HG02610 (cell line): ENCODE measurements at regions not wholly inside any gene's neighbourhood (a gene's known extent, or its start where the extent isn't known, plus 50 kb on each side); places are given as distances from the start of the nearest gene placed in this dataset.

ENCODE experiments used
- ATAC-seq: cut with Tn5 transposase; IDR thresholded peaks from one replicate; pipeline ENCODE4 v1.9.1; 2021; ENCODE audit warnings: mild to moderate bottlenecking, moderate library complexity; ENCODE audit not compliant: unreplicated experiment

DNA sequence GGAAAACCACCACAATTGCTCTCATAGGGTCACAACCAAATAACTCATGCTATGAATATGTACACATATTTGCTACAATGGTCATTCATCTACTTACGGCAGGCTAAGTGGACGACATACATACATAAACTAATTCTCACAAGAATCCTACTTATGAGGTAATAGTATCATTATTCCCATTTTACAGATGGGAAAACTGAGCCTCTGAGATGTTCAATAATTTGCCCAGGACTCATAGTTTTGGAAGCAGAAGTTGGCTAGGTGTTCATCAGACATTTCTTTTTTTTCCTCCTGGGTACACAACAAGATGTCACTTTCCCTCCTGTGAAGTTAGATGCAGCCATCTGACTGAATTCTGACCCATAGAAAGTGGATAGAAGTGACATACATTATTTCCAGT is 89.0 kb upstream of the PKDCC start:
- ATAC-seq: no peak

DNA sequence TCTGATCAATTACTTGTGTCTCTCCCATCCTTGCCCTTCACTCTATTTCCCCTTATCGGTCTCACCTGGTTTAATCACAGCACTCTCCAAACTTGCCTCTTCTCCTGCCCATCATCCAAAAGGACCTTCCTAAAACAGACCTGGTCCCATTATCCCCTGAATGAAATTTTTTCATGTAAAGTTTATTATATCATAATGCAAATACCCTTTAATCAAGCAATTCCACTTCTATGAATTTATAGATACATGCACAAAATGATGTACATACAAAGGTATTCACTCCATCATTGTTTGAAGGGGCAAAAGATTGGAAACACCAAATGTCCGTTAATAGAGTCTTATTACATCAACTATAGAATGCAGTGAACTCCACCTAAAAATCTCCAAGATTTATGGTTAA is 88.1 kb upstream of the PKDCC start:
- no peak for ATAC-seq

DNA sequence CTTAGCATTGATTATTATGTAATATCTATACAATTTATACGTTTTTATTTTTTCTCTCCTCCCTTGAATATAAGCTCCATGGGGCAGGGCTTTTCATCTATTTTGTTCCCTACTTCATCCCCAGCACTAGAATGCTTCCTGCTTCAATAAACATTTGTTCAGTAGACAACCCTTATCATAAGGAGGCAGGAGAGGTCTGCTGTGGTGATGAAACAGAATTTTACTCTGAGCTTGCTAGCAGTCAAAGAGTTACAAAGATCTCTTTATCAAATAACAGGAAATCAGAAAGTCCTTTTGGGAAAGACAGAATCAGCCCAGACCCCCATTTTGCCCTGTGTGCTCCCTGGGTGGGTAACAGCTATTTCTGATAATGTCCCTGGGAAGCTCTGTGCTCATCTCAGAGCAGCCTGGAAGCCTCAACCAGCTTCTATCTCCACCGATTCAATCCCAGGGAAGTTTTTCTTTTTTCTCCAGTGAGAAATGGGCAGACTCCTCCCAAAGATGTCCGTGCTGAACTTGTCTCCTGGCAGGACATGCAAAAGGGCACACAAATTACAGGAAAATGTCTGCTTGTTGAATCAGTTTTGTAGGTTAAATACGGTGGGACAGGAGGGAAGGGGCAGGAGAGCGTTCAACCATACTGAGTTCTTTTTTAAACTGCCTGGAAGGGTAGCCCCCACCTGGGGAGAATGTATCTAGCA is 84.7 kb upstream of the PKDCC start:
- ATAC-seq: no peak

DNA sequence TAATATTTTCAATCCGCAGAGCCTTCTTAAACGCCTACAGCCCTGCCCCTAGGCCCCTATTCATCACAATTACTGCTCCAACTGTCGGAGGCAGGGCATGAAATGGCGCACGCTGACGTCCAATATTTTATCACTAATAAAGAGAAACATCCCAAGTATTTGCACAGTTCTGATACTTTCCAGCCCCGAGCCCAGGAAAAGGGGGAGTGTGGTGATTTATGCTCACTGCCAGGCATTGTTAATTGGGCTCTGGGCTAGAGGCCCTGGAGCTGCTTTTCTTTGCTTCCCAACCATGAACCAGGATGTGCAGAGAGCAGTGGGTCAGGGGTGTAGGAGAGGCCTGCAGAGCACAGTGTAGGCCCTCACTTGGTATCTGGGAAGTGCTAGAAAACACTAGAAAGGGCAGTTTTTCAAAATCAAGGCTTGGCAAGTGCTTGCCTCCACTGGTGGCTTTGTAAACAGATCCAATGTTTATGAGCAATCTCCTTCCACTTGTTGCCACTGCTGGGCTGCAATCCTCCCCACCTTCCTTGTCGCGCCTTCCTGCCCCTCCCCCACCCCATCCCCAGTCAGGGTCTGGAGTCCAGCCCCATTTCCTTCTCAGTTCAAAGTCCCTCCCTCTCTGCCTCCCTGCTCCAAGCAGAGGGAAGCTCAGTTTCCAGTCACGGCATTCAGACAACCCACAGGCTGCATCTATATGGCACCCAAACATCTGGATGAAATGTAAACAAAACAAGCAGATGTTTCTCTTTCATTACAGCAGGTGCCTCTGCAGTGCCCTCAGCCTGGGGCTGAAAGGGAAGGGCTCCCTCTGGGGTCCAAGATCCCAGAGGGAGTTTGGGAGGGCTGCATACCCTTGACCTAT is 83.9 kb upstream of the PKDCC start:
- ATAC-seq: no peak

DNA sequence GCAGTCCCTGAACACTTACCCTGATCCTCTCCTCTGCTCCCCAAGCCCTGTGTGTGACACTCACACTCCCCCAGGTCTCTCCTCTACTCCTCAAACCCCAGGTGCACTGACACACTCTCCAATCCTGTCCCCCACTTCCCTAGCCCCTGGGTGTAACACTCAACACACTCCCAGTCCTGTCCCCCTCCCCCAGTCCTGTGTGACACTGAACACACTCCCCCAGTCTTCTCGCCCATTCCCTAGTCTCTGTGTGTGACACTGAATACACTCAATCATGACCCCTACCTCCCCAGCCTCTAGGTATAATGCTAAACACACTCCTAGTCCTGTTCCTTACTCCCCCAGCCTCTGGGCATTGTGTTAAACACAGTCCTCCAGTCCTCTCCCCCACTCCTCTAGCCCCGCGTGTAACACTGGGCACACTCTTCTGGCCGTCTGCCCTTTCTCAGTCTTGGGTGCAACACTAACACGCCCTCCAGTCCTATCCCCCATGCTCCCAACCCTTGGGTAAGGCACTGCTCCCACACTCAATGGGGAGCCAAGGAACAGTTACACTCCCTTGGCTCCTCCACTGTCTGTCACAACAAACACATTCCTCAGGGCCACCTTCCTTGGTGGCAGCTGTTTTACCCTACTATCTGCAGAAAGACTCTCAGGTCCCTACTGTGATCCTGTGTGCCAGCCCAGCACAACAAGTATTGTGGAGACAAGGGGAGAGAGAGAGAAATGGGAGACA is 82.5 kb upstream of the PKDCC start:
- ATAC-seq: no peak

- no peak for ATAC-seq
Measured at GRCh38 chr2:41965909-41966295, 81.9 kb upstream of the PKDCC start.

- no peak for ATAC-seq
Measured at GRCh38 chr2:41966431-41966893, 81.4 kb upstream of the PKDCC start.

DNA sequence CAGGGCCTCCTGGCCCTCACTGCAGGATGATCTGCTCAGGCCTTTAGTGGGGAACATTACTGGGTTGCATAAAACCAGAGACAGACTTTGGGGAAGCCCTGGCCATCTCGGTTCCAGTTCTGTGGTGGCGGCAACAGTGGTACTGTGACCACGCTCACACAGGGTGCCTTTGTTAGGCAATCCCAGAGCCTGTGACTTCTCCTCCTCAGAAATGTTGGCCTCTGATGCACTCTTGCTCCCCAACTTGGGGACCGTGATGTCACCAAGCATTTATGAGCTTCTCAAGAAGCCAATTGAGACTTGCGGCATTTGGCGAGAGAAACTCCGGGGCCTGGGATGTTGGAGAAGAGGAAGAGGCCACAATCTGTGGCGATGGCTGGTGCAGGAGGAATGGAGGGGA is 80.9 kb upstream of the PKDCC start:
- ATAC-seq: no peak

DNA sequence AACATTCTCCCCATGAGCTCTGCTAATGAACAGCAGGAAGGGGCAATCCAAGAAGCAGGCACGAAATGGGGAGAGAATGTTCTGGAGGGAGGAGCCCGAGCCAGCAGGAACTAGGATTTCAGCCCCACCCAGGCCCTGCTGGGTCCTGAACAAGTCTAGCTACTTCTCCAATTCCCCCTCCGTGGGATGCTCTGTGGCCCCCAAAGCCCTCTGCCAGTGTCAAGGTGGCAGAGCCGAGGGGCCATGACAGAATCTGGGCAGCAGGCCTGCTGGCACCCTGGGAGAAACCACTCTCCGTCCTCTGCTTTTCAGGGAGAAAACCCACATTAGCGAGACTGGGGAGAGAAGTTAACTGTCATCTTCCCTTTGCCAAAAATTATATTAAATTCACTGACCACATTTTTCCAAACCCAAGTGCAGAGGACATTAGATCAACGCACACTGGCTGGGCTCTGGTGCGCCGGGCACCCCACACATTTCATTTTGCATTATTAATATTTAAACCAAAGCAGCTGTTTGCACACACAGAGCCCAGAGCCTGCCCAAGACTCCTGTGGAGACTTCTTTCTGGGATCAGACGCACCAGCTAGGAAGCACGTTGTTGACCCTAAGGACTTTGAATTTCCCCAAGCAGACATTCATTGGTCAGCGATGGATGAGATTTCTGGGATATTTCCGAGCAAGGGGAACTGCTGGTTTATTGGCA is 80.2 kb upstream of the PKDCC start:
- no peak for ATAC-seq

GRCh38 chr2:41968182-41968578 is 79.6 kb upstream of the PKDCC start:
- no peak for ATAC-seq

GRCh38 chr2:41970988-41971660 is 76.7 kb upstream of the PKDCC start:
- ATAC-seq: no peak

GRCh38 chr2:41972179-41972578 is 75.6 kb upstream of the PKDCC start:
- no peak for ATAC-seq

DNA sequence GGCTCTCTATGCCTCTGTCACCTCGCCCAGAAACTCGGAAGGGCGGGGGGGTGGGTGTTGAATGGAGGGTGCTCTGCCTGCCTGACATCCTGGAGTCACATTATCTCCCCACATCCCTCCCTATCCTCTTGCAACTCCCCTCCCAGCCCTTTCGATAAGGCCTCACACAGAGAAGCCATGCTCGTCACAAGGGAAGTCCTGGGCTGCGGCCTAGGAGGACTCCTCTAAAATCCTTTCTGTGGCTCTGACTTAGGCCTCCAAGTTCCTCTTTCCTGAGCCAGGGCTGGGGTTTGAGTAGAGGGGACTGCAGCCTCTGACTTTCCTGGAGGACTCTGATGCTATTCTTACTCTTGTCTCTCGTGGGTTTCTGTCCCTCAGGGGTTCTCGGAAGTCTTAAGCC is 75.0 kb upstream of the PKDCC start:
- ATAC-seq: no peak

DNA sequence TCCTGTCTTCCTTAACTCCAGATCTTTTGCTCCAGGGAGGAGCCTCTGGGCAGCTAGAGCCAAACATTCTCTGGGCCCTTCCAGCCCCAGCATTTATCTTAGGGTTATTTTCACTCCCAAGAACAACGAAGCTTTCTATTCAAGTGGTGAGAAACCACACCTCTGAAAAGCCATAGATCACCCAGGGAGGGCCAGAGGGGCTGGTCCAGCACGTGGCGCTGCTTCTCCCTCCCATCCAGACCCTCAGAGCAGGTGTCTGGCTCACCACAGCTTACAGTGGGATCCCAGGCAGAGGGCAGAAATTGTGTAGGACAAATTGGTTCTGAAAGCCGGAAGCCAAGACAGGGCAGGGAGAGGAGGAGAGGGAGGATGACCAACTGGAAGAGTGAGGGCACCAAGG is 74.0 kb upstream of the PKDCC start:
- no peak for ATAC-seq

DNA sequence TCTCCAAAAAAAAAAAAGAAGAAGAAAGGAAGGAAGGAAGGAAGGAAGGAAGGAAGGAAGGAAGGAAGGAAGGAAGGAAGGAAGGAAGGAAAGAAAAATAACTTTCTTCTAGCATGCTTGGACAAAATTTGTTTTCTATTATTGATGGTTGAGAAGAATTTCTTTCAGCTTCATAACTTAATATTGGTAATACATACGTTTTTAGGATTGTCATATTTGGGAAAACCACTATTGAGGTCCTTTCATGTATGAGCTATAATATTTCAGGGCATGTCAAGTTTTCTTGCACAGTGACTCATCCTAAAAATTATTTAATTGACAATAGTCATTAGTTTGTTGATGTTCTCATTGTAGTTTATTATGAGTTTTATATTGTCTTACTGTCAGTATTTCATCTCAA is 66.4 kb upstream of the PKDCC start:
- no peak for ATAC-seq

DNA sequence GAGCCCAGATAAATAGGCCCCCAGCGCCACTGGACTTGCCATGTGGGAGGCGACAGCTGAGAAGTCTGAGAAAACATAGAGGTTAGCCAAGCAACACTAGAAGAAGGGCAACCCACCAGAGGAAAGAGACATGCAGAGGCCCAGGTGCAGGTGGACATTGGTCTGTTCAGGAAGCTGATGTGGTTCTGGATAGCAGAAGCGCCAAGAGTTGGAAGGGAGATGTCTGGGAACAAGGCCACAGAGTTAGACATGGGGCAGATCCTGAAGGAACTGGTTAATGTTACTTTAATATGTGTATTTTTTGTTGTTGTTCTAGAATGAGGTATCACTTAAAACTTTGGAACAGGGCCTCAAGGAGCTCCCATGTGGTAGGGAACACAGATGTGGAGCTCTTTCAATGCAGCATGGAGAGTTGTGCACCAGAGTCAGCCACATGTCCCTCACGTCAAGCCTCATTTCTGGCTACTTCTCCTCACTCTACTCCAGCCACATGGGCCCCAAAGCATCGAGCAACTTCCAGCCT is 62.2 kb upstream of the PKDCC start:
- ATAC-seq: no peak

DNA sequence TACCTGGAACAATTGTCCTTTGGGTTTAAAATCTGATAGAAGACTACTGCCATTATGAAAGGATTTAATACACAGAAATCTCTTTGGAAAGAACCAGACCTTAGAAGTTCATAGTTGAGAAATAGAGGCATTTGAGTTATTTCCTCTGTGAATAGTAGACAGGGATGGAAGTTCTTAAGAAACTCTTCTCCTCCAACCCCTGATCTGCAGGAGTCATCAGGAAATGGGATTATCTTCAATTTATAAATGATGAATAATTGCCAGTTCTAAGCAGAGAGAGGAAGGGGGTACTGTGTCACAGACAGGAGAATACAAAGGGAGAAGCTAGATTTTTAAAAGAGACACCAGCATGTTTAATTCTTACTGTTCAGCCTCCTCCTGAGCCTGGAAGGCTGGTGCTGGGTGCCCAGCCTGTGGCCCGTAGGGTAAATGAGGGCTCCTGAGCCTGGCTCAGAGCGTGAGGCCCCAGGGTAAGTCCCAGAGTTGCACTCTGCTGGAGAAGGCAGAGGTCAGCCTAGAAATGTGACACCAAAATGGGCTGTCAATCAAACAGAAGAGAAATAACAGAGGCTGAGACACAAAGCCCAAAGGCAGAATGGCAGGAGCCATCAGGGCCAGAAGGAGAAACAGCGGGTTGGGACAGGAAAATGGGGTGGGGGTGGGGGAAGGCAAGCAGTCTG is 58.2 kb upstream of the PKDCC start:
- ATAC-seq: no peak

DNA sequence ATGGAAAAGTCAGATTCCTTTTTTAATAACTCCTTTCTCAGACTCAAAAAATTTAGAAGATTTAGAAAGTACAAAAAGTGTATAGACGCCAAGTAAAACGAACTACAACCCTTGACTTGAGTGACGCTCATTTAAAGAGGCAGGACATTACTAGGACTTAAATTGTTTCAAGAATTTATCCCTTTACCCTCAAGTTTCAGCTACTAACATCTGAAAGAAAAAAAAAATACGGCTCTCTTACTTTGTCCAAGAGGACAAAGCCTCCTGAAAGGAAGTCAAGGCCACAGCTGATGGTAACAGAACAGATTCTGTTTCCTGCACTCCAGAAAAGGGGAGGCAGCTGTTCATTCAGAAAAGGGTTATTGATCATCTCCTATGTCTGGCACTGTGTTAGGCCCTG is 57.6 kb upstream of the PKDCC start:
- no peak for ATAC-seq

- ATAC-seq: no peak
Measured at GRCh38 chr2:41990688-41991087, 57.1 kb upstream of the PKDCC start.
